Astrocyte of the spinal cord (primary cell): ENCODE measurements at regions not wholly inside any gene's neighbourhood (a gene's known extent, or its start where the extent isn't known, plus 50 kb on each side); places are given as distances from the start of the nearest gene placed in this dataset.
"Not testable (repeated sequence)": the region's sequence is repeated elsewhere in the genome, so short reads cannot be mapped to it uniquely, and the experiment has no call there.

Experiments used
- DNase-seq: peaks from one replicate; pipeline ENCODE4 v3.0.0; 2011; ENCODE audit warnings: low read depth, low spot score
- H3K4me3 ChIP-seq: 2 replicates; pipeline ENCODE4 v1.5.1; 2011; ENCODE audit warnings: low read depth, mild to moderate bottlenecking, low read length, moderate library complexity
- in situ Hi-C: cut with HindIII; loops from 2 replicates; pipeline ENCODE4 v1.10.0; 2017; ENCODE audit warnings: low sequenced_read_pairs
- TF ChIP-seq, protein P1 (sequence below): IDR thresholded peaks from 2 replicates; pipeline ENCODE4 v1.5.1; 2012; ENCODE audit warnings: low read depth, mild to moderate bottlenecking, low read length, inconsistent platforms

DNA sequence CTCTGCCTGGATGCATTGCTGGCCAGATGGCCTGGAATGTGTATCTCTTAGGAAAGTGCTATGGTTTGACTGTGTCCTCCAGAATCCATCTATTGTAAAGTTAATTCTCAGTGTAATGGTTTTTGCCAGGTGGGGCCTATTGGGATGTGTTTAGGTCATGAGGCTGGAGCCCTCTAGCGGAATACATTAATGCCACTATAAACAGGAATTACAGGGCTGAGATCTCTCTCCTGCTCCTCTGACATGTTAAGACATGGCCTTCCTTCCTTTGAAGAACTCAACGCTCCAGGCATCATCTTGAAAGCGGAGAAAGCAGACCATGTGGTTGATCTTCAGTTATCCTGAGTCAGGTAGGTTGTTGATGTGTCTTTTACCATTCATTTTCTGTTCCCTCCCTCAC is 276.4 kb downstream of the RPIA start:
- TF ChIP-seq, protein P1, sequence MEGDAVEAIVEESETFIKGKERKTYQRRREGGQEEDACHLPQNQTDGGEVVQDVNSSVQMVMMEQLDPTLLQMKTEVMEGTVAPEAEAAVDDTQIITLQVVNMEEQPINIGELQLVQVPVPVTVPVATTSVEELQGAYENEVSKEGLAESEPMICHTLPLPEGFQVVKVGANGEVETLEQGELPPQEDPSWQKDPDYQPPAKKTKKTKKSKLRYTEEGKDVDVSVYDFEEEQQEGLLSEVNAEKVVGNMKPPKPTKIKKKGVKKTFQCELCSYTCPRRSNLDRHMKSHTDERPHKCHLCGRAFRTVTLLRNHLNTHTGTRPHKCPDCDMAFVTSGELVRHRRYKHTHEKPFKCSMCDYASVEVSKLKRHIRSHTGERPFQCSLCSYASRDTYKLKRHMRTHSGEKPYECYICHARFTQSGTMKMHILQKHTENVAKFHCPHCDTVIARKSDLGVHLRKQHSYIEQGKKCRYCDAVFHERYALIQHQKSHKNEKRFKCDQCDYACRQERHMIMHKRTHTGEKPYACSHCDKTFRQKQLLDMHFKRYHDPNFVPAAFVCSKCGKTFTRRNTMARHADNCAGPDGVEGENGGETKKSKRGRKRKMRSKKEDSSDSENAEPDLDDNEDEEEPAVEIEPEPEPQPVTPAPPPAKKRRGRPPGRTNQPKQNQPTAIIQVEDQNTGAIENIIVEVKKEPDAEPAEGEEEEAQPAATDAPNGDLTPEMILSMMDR = no peak
- in situ Hi-C loops = no loop called here
- no peak overlapping the region for H3K4me3 ChIP-seq
- DNase-seq = no peak

DNA sequence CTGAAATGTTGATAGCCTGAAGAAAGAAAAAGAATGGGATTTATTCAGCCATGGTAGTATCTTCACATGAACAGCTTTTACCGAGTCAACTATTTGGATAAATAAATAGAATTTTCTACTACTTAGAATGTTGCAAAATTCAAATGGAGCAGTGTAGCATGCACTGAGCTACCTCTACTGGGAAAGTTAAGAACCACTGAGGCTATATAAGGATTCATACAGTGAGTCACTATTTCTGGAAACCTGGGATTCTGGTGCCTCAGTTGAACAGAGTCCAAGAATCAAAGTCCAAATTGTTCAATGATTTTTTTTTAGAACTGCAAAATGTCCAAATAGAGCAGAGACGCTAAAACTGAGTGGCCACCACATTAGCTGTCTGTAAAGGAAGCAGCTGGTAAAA is 286.5 kb downstream of the RPIA start:
- H3K4me3 ChIP-seq, in situ Hi-C loops, DNase-seq: not testable (repeated sequence)

DNA sequence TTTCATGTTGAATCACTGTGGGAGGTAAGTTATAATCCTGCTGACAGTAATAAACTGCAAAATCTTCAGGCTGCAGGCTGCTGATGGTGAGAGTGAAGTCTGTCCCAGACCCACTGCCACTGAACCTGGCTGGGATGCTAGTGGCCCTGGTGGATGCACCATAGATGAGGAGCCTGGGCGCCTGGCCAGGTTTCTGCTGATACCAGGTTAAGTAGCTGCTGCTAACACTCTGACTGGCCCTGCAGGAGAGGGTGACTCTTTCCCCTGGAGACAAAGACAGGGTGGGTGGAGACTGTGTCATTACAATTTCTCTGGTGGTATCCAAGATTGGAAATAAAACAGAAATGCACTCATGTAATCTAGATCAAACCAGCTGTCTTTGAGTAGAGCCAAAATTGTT is 287.0 kb downstream of the RPIA start:
- DNase-seq, in situ Hi-C loops, H3K4me3 ChIP-seq: not testable (repeated sequence)

DNA sequence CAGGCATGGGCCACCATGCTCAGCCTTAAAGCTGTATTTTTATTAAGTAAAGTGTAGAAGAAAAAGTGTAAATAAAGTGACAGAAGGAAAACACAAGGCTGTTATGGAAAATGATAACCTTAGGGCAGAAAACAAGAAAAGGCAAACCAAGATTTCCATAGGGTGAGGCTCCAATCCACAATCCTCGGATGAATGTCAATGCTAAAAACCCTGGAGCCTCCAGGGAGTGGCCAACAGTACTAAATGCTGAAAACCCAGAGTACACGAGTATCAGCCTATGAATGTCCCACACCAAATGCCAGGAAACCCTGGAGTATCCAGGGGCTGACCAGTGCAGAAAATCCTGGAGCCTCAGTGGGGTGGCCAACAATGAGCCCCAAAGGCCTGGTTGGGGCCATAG is 292.6 kb downstream of the RPIA start:
- DNase-seq, H3K4me3 ChIP-seq, in situ Hi-C loops: not testable (repeated sequence)

DNA sequence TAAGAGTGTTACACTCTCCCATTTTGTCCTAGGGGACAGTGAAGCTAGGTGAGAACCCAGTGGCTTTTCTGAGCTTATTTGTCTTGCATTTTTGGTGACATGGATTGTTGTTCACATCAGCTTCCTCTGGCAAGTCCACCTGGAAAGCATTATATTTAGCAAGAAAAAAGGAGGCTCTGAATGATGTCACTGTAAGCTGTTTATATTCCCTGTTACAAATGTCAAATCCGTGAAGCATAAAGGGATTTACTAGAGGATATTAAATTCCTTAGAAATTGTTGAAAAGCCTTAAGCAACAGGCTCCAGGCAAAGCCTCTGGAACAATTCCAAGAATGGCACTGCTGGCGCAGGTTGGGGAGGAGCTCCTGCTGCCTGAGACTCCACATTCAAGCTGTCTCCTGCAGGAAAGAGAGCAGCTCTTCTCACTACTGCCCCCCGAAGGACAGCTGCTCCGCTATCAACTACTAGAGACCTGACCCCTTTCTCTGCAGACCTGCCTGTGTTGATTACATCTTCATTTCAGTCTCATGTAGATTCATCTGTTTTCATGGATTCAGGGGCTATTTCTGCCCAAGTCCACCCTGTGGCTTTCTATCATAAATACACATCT is 295.4 kb downstream of the RPIA start:
- H3K4me3 ChIP-seq, DNase-seq, in situ Hi-C loops: not testable (repeated sequence)

DNA sequence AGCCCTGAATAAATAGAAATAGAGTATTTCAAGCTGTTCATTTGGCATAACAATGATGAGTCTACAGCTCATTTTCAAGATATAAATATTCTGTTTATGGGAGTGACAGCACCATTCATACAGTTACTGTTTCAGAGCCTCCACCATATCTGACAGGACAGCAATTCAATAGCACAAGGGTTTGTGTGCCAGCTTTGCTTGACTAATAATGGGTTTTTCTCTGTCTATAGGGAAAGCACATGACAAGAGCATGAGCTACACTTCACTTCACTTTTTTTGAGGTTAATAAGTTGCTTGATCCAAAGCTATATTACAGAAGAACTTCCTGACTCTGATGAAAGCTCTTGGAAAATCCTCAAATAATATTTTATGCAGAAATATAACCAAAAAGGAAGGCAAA is 297.1 kb downstream of the RPIA start:
- H3K4me3 ChIP-seq, in situ Hi-C loops, DNase-seq: not testable (repeated sequence)

DNA sequence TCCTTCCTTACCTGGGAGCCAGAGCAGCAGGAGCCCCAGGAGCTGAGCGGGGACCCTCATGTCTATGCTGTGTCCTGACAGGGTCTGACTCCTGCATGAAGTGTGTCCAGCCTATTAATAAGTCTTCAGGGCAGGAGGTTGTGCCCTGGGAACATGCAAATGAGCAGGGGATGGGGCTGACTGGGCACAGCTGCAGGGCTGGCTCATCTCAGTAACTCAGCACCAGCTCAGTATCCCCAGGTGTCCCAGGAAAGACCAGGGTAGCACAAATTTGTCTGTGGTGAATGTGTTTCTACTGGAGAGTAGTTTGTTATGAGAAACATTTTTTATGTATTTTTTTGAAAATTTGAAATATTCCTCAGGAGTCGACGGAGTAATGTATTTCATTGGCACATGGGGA is 301.3 kb downstream of the RPIA start:
- DNase-seq, H3K4me3 ChIP-seq, in situ Hi-C loops: not testable (repeated sequence)

DNA sequence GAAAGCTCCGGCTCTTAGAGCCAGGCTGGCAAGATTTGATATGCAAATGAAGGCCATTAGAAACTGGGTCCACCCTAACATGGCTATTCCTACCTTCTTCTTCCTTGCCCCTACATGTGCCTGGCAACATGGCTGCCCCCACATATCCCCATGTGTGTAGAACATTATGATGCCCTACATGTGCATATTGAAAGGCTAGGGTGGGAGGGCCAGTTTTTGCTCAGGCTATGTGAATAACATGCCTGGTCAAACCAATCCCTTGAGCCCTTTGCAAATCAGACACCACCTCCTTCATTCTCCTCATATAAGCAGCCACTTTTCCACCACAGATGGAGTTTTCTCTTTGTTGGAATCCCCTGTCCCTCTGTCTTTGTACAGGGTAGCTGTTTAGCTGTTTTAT is 303.4 kb downstream of the RPIA start:
- in situ Hi-C loops, DNase-seq, H3K4me3 ChIP-seq: not testable (repeated sequence)

DNA sequence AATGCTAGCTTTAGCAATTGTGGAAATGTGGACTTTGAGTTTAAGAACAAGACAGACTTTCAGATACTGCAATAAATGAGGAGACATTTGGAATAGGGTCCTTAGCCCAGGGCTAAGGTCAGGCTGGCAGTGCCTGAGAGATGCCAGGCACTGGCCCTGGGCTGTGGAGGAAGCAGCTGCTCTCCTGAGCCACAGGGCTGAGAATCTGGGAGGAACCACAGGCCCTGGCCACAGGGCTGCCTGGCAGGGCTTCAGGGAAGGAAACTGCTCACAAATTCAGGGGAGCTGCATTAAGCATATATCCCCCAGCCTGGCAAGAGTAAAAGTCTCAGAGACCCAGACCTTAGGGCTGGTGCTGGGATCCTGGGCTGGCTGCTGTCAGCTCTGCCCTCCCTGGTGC is 305.1 kb downstream of the RPIA start:
- in situ Hi-C loops, H3K4me3 ChIP-seq, DNase-seq: not testable (repeated sequence)

DNA sequence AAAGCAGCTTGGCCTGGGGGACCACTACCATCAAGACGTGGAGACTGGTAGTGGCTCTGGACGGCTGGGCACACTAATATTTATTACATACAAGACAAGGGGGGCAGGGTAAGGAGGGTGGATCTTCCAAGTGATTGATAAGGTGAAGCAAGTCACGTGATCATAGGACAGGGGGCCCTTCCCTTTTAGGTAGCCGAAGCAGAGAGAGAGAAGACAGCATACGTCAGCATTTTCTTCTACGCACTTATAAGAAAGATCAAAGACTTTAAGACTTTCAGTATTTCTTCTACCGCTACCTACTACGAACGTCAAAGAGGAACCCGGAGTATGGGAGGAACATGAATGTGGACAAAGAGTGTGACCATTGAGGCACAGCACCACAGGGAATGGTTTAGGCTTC is 307.9 kb downstream of the RPIA start:
- in situ Hi-C loops = no loop called here
- H3K4me3 ChIP-seq = no peak overlapping the region
- DNase-seq = no peak
- TF ChIP-seq, protein P1 = no peak

DNA sequence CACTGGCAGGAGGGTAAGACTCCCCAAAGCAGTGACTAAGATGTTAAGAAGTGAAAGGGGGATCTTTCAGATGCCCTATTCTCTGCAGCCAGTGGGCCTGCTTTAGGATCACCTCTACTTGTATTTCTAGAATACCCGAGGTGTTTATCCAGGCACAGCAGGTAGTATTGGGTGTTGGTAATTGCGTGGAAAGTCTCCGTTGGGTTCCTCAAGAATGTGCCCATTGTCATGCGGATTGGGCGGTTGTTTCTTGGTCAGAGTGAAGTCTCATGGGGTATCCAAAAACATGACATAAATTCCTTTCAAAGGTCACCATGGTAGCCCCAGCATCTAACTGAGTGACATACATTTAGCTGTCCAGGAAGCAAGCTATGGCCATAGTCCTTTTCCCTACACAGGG is 308.8 kb downstream of the RPIA start:
- in situ Hi-C loops = no loop called here
- no peak for DNase-seq

DNA sequence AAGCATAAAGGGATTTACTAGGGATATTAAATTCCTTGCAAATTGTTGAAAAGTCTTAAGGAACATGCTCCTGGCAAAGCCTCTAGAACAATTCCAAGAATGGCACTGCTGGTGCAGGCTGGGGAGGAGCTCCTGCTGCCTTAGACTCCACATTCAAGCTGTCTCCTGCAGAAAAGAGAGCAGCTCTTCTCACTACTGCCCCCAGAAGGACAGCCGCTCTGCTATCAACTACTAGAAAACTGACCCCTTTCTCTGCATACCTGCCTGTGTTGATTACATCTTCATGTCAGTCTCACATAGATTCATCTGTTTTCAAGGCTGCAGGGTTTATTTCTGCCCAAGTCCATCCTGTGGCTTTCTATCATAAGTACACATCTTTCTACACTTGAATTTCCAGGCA is 312.8 kb downstream of the RPIA start:
- H3K4me3 ChIP-seq = not testable (repeated sequence)

More for the DNA sequence above, 308.8 kb downstream of the RPIA start:
- no peak overlapping the region for H3K4me3 ChIP-seq
- TF ChIP-seq, protein P1 = no peak

DNA sequence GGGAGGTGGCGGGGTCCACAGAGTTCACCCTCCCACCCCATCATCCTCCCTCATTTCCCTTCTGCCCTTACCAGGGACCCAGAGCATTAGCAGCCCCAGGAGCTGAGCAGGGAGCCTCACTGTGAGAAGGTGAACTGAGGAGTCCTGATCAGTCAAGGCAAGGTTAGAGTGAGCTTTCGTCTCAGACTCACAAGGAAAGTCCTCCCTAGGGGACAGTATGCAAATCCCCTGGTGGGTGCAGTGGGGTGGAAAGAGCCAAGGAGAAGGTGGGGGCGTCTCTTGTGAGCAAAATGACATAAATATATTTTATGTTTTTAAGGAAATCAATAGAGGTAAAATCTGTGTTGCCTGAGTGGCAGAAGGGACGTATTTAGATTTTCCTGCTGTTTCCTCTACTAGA is 329.1 kb downstream of the RPIA start:
- DNase-seq, in situ Hi-C loops, H3K4me3 ChIP-seq: not testable (repeated sequence)

More for the DNA sequence above, 312.8 kb downstream of the RPIA start:
- DNase-seq, in situ Hi-C loops: not testable (repeated sequence)

DNA sequence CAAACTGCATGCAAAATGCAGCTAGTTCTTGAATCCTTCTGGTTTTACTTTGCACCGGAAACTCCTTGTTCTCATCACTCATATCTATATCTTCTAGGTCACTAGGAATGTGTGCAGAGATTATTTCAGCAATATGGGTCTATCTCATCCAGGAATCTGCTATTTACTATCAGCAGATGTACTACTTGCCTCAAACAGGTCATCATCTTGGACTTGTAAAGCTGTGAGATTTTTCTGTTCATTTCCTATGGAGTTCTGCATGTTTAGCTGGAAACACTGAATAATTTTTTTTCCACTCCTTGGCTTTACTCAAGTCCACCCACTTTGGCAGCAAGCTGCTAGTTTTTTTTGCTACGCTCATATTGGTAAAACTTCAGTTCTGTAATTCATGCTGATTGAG is 334.8 kb downstream of the RPIA start:
- in situ Hi-C loops, DNase-seq, H3K4me3 ChIP-seq: not testable (repeated sequence)

DNA sequence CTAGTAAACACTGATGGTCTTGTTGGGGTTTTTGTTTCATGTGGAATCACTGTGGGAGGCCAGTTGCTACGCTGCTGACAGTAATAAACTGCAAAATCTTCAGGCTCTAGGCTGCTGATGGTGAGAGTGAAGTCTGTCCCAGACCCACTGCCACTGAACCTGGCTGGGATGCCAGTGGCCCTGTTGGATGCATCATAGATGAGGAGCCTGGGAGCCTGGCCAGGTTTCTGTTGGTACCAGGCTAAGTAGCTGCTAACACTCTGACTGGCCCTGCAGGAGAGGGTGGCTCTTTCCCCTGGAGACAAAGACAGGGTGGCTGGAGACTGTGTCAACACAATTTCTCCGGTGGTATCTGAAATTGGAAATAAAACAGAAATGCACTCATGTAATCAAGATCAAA is 335.6 kb downstream of the RPIA start:
- in situ Hi-C loops, DNase-seq, H3K4me3 ChIP-seq: not testable (repeated sequence)
